ENCODE measurements at regions not wholly inside any gene's neighbourhood (a gene's known extent, or its start where the extent isn't known, plus 50 kb on each side); places are given as distances from the start of the nearest gene placed in this dataset.

- intact Hi-C loops (cut with DNase I; ENCODE audit: low total_unique reads), result no loop called here
- no peak for TF ChIP-seq CTCF (IDR thresholded peaks at IDR 0.05)
- TF ChIP-seq POLR2A (IDR thresholded peaks at IDR 0.05), result no peak
These were observed 173.9 kb upstream of the PGRMC2 start for GRCh38 chr4:128461291-128462102.

DNA sequence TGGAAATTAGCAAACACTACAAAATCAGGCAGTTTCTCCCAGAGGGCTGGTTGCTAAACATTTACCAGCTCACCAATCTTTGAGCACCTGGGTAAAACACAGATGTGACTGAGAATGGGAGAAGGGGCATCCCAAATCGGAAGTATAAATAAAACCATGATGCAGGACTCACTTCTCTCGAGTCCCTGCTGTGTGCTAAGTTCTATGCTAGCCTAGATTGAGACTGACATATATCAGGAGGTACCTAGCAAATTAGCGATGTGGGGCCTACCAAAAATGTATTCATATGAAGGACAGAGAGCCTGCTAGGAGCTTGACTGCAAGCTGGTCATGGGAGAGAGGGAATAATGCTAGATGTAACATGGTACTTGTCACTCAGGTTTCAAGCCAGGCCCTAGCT is 171.9 kb upstream of the PGRMC2 start:
- H3K4me3 ChIP-seq (ENCODE audit: low read depth, poor library complexity, severe bottlenecking), result no peak overlapping the region
- no peak for DNase-seq (ENCODE audit: low spot score in 2 of 2)
- 59 to 98% methylated on average over 3 of the region's 3 CpGs for WGBS, 2 donors
- intact Hi-C loops (cut with DNase I; ENCODE audit: low total_unique reads), result loop anchor here (5.0 to 10.0 kb wide), 2 partner anchors 345 to 403 kb away; partner anchors contain the start of gene JADE1
- TF ChIP-seq POLR2A (IDR thresholded peaks at IDR 0.05) (no peak), CTCF (IDR thresholded peaks at IDR 0.05) (no peak)

More at GRCh38 chr4:128461291-128462102, 173.9 kb upstream of the PGRMC2 start:
- no peak for DNase-seq (ENCODE audit: low spot score in 2 of 2)
- H3K4me3 ChIP-seq (ENCODE audit: low read depth, poor library complexity, severe bottlenecking), result no peak overlapping the region
- WGBS, 2 donors, result 42 to 44% methylated on average over 5 of the region's 5 CpGs

- 46 to 61% methylated on average over 3 of the region's 3 CpGs for WGBS, 2 donors
- DNase-seq (ENCODE audit: low spot score in 2 of 2), result no peak
- TF ChIP-seq POLR2A (IDR thresholded peaks at IDR 0.05), result no peak
- TF ChIP-seq CTCF (IDR thresholded peaks at IDR 0.05), result no peak
- H3K4me3 ChIP-seq (ENCODE audit: low read depth, poor library complexity, severe bottlenecking), result no peak overlapping the region
- intact Hi-C loops (cut with DNase I; ENCODE audit: low total_unique reads), result loop anchor here (5.0 to 10.0 kb wide), 2 partner anchors 346 to 403 kb away; partner anchors contain the start of gene JADE1
These were observed 171.2 kb upstream of the PGRMC2 start for GRCh38 chr4:128458816-128459215.

- WGBS, 2 donors, result 81 to 90% methylated on average over 2 of the region's 2 CpGs
- no peak overlapping the region for H3K4me3 ChIP-seq (ENCODE audit: low read depth, poor library complexity, severe bottlenecking)
- no peak for DNase-seq (ENCODE audit: low spot score in 2 of 2)
- intact Hi-C loops (cut with DNase I; ENCODE audit: low total_unique reads), result loop anchor here (5.0 to 10.0 kb wide), 2 partner anchors 347 to 405 kb away; partner anchors contain the start of gene JADE1
- no peak for TF ChIP-seq CTCF (IDR thresholded peaks at IDR 0.05)
- TF ChIP-seq POLR2A (IDR thresholded peaks at IDR 0.05), result no peak
These were observed 170.1 kb upstream of the PGRMC2 start for GRCh38 chr4:128457726-128458125.

DNA sequence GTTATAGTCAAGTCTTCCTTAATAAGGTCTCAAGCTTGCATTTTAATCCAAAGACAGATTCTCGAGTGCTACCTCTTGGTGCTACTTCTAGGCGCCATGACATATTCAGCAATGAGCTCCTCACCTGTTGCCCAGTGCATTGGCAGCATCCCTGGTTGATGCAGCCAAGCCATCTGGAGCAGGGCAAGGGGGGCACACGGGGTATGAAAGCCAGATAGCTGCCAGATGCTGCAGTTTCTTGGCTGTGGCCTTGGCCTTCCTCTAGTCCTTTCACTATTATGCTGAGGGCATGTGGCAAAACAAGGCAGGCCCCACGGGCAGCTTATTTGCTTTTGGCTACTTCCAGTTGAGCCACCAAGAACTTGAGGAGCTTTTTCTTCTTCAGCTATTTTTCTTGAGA is 168.6 kb upstream of the PGRMC2 start:
- no peak overlapping the region for H3K4me3 ChIP-seq (ENCODE audit: low read depth, poor library complexity, severe bottlenecking)
- intact Hi-C loops (cut with DNase I; ENCODE audit: low total_unique reads), result loop anchor here (5.0 to 10.0 kb wide), 2 partner anchors 349 to 406 kb away; partner anchors contain the start of gene JADE1
- DNase-seq (ENCODE audit: low spot score in 2 of 2), result no peak
- TF ChIP-seq POLR2A (IDR thresholded peaks at IDR 0.05), result no peak
- no peak for TF ChIP-seq CTCF (IDR thresholded peaks at IDR 0.05)
- WGBS, 2 donors, result 62 to 73% methylated on average over 4 of the region's 4 CpGs

Data from lower leg skin (tissue), 4 donors.